IgD-negative memory B cell (primary cell): ENCODE measurements at regions not wholly inside any gene's neighbourhood (a gene's known extent, or its start where the extent isn't known, plus 50 kb on each side); places are given as distances from the start of the nearest gene placed in this dataset.
"Not testable (repeated sequence)": the region's sequence is repeated elsewhere in the genome, so short reads cannot be mapped to it uniquely, and the experiment has no call there.

Source experiments
- H3K27ac Mint-ChIP-seq, 3 donors: one replicate each; pipeline ENCODE4 v1.8.0; 2020 to 2022; ENCODE audit warnings: mild to moderate bottlenecking in 3 of 3, mixed read lengths in 3 of 3, moderate library complexity in 1 of 3
- H3K27me3 Mint-ChIP-seq: one replicate; pipeline ENCODE4 v1.8.0; 2021; ENCODE audit warnings: mixed read lengths
- H3K36me3 Mint-ChIP-seq: one replicate; pipeline ENCODE4 v1.8.0; 2020; ENCODE audit warnings: mild to moderate bottlenecking, mixed read lengths
- H3K4me1 Mint-ChIP-seq, 3 donors: one replicate each; pipeline ENCODE4 v1.8.0; 2020 to 2022; ENCODE audit warnings: mixed read lengths in 3 of 3, mild to moderate bottlenecking in 1 of 3
- H3K4me3 Mint-ChIP-seq, 4 donors: one replicate each; pipeline ENCODE4 v1.8.0; 2020 to 2022; ENCODE audit warnings: mild to moderate bottlenecking in 4 of 4, mixed read lengths in 4 of 4, moderate library complexity in 3 of 4
- H3K9me3 Mint-ChIP-seq, 3 donors: one replicate each; pipeline ENCODE4 v1.8.0; 2020 to 2021; ENCODE audit warnings: mixed read lengths in 3 of 3, mild to moderate bottlenecking in 1 of 3

DNA sequence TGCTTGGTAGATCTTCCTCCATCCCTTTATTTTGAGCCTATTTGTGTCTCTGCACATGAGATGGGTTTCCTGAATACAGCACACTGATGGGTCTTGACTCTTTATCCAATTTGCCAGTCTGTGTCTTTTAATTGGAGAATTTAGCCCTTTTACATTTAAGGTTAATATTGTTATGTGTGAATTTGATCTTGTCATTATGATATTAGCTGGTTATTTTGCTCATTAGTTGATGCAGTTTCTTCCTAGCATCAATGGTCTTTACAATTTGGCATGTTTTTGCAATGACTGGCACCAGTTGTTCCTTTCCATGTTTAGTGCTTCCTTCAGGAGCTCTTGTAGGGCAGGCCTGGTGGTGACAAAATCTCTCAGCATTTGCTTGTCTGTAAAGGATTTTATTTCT is 72.4 kb downstream of the HNRNPD start:
- H3K4me1 Mint-ChIP-seq, H3K27me3 Mint-ChIP-seq, H3K4me3 Mint-ChIP-seq, H3K9me3 Mint-ChIP-seq, H3K27ac Mint-ChIP-seq, H3K36me3 Mint-ChIP-seq: not testable (repeated sequence)

DNA sequence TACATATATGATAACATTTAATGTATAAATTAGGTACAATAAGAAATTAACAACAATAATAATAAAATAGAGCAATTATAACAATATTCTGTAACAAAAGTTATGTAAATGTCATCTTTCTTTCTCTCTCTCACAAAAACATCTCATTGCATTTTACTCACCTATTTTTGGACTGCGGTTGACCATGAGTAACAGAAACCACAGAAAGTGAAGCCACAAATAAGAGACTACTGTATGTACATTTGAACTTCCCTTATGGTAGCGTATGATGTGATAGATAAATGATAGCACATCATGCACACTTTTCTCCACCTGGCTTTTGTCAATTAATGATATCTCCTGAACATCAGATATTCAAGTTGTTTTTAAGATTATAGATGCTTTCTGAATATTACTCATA is 80.5 kb downstream of the HNRNPD start:
- H3K4me3 Mint-ChIP-seq: peak overlapping the region in 3 of 4 donors; percentile 1 to 45 (median 1)
- peaks cover 4% of the 10 kb centered on the region for H3K27me3 Mint-ChIP-seq
- peaks cover 13 to 18% (median 13%) of the 10 kb centered on the region in 3 donors for H3K4me1 Mint-ChIP-seq
- H3K36me3 Mint-ChIP-seq: no peaks in the 10 kb centered on the region
- H3K9me3 Mint-ChIP-seq: peaks cover 0 to 2% (median 0%) of the 10 kb centered on the region in 3 donors
- peak overlapping the region in 1 of 3 donors; percentile 2 for H3K27ac Mint-ChIP-seq

DNA sequence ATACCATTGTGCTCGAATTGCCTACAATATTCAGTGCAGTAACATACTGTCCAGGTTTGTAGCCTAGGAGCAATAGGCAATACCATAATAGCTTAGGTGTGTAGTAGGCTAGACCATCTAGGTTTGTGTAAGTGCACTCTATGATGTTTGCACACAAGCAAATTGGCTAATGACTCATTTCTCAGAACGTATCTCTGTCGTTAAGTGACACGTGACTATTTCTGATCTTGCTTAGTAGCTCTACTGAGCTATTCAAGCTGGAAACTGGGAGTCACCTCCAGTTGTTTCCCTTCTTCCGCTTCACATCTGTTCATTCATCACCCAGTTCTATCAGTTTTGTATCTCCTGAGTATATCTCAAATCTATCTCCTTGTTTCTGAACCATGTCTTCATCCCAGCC is 86.1 kb downstream of the HNRNPD start:
- H3K27ac Mint-ChIP-seq: no peak overlapping the region
- no peaks in the 10 kb centered on the region for H3K9me3 Mint-ChIP-seq
- H3K4me3 Mint-ChIP-seq: no peak overlapping the region
- peaks cover 10 to 20% (median 15%) of the 10 kb centered on the region in 3 donors for H3K4me1 Mint-ChIP-seq
- peaks cover 8% of the 10 kb centered on the region for H3K27me3 Mint-ChIP-seq
- H3K36me3 Mint-ChIP-seq: no peaks in the 10 kb centered on the region

DNA sequence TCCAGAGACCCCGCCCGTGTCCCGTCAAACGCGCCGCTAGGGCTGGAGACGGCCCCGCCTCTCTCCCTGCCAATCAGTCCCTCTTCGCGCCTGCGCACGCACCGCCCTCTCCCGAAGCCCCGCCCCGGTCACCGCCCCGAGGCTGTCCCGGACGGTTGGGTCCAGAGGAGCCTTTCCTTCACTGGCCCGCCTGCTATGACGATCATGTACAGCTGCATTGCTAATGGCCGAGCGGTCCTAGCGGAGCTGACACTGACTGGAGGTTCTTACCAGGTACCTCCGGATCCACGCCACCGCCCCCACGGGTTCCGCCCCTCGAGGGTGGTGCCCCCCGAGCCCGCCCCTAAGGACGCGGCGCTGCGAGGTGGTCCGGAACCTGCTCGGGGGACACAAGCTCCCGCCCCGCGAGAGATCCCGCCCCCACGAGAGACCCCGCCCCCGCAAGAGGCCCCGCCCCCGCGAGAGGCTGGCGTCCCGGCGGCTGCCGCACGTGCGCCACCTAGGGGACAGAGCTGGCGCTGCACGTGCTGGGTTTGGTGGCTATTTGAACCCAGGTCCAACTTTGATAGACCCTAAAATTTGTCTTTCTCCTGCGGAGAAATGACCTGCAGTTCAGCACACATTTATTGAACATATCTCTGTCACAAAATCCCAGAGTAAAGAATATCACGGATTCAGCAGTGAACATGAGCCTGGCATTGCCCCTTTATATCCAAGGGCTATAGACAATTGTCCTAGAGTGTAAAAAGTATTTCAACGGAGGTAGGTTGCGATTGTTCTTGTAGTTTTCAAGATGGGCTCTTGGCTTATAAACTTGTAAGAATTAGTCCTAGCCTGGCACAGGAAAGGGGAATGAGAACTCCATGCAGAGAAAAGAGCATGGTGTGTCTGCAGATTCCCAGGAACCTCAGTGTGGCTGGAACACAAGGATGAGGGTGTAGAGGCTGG is 88.7 kb downstream of the HNRNPD start:
- Mint-ChIP-seq H3K9me3 (no peaks in the 10 kb centered on the region), H3K27me3 (peaks cover 3% of the 10 kb centered on the region), H3K36me3 (no peaks in the 10 kb centered on the region), H3K4me1 (peaks cover 0 to 15% (median 9%) of the 10 kb centered on the region in 3 donors), H3K27ac (peak overlapping the region; percentile 15 to 76 (median 39)), H3K4me3 (peak overlapping the region; percentile 69 to 93 (median 88))

DNA sequence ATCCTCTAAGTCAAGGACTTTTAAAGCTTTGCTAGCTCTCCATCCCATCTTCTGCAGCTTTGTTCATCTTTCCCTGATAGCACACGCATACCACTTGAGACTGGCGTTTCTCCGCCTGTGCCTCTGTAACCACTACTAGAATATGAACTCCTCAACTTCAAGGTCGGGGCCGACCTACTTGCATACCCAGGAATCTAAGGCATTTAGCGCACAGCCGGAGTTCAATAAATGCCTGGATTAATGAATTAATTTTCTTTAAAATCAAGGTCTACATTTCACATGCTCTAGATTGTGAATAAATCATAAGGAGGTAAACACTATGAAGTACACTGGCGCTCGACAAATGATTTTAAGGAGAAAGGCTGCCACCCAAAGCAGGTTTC is 89.3 kb downstream of the HNRNPD start:
- Mint-ChIP-seq H3K4me3 (peak overlapping the region; percentile 69 to 93 (median 88)), H3K27ac (peak overlapping the region in 2 of 3 donors; percentile 15 to 39), H3K9me3 (no peaks in the 10 kb centered on the region), H3K36me3 (no peaks in the 10 kb centered on the region), H3K27me3 (peaks cover 3% of the 10 kb centered on the region), H3K4me1 (peaks cover 0 to 15% (median 9%) of the 10 kb centered on the region in 3 donors)

DNA sequence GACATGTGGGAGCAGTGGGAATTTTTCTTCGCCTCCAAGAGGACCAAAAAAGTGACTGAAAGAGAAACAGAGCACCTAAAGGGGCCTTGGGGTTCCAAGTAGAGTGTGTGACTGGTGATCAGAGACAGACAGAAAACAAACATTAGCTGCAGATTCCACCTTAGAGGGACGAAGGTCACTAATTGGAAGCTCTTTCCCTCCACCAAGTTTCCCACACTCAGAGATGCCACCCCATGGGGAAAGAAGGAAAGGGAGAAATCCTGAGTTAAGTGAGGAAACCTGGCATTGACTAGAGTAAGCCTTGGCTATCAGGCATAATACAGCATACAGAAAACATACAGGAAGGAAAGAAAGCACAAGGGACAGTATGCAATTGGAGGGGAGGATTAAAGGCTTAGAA is 90.9 kb downstream of the HNRNPD start:
- Mint-ChIP-seq H3K36me3 (no peaks in the 10 kb centered on the region), H3K4me3 (peak overlapping the region in 2 of 4 donors; percentile 22 to 33), H3K9me3 (peaks cover 0 to 2% (median 0%) of the 10 kb centered on the region in 3 donors), H3K27ac (peak overlapping the region in 1 of 3 donors; percentile 3), H3K27me3 (peaks cover 3% of the 10 kb centered on the region), H3K4me1 (peaks cover 0 to 15% (median 9%) of the 10 kb centered on the region in 3 donors)

DNA sequence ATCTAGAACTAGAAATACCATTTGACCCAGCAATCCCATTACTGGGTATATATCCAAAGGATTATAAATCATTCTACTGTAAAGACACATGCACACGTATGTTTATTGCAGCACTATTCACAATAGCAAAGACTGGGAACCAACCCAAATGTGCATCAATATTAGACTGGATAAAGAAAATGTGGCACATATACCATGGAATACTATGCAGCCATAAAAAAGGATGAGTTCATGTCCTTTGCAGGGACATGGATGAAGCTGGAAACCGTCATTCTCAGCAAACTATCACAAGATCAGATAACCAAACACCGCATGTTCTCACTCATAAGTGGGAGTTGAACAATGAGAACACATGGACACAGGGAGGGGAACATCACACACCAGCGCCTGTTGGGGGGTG is 94.2 kb downstream of the HNRNPD start:
- H3K36me3 Mint-ChIP-seq, H3K27me3 Mint-ChIP-seq: not testable (repeated sequence)

DNA sequence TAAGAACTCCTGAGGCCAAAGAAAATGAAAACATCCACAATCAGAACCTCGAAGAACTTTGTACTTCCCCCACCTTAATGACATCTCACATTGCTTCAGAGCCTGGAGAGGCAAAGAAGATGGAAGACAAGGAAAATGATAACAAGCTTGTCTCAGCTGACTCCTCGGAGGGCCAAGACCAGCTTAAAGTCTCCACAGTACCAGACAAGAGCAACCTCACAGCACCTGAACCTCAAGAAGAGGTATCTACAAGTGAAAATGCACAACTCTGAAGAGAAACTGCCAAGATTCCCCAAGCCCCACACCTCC is 97.5 kb downstream of the HNRNPD start:
- Mint-ChIP-seq H3K27ac (no peak overlapping the region), H3K27me3 (peaks cover 5% of the 10 kb centered on the region), H3K4me1 (peaks cover 8 to 37% (median 18%) of the 10 kb centered on the region in 3 donors), H3K9me3 (peaks cover 0 to 2% (median 0%) of the 10 kb centered on the region in 3 donors), H3K36me3 (peaks cover 4% of the 10 kb centered on the region), H3K4me3 (no peak overlapping the region)

More for the DNA sequence above, 94.2 kb downstream of the HNRNPD start:
- not testable (repeated sequence) for H3K4me3 Mint-ChIP-seq, H3K27ac Mint-ChIP-seq, H3K9me3 Mint-ChIP-seq
- peaks cover 8 to 17% (median 10%) of the 10 kb centered on the region in 3 donors for H3K4me1 Mint-ChIP-seq

DNA sequence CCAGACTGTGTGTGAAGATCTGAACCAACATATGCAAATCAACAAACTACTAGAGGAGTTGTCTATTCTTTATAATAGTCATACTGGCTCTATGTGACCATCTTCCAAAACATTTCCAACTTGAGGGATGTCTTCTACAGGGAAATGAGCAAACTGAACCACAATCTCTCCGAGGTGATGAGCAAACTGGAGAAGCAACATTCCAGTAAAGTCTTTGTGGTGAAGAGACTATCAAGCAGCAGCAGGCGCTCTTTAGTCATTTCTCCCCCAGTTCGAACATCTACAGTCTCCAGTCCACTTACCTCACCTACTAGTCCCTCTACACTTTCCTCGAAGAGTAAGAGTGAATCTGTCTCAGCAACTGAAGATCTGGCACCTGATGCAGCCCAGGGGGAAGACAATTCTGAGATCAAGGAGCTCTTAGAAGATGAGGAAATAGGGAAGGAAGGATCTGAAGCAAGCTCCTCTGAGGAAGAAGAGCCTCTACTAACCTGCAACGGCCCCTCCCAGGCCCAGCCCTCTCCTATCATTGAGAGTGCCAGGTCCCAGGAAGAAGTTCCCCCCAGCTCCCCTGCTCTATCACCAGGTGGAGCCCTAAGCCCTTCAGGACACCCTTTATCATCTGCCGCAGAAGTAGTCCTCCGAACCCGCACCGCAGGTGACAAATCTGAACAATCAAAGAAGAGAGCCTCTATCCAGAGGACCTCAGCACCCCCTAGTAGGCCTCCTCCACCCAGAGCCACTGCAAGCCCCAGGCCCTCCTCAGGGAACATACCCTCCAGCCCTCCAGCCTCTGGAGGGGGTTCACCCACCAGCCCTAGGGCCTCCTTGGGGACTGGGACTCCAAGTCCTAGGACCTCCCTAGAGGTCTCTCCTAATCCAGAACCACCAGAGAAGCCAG is 98.1 kb downstream of the HNRNPD start:
- H3K9me3 Mint-ChIP-seq: peaks cover 0 to 2% (median 0%) of the 10 kb centered on the region in 3 donors
- H3K27me3 Mint-ChIP-seq: peaks cover 5% of the 10 kb centered on the region
- H3K4me3 Mint-ChIP-seq: peak overlapping the region in 1 of 4 donors; percentile 81
- H3K27ac Mint-ChIP-seq: no peak overlapping the region
- H3K36me3 Mint-ChIP-seq: peaks cover 4% of the 10 kb centered on the region
- H3K4me1 Mint-ChIP-seq: peaks cover 8 to 39% (median 18%) of the 10 kb centered on the region in 3 donors

DNA sequence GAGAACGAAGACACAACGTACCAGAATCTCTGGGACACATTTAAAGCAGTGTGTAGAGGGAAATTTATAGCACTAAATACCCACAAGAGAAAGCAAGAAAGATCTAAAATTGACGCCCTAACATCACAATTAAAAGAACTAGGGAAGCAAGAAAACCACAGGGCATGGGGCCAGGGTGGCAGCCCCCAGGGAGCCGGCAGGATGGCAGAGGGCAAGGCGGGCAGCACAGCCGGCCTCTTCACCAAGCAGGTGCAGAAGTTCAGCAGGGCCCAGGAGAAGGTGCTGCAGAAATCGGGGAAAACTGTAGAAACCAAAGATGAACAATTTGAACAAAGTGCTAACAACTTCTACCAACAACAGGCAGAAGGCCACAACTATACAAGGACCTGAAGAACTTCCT is 99.1 kb downstream of the HNRNPD start:
- H3K36me3 Mint-ChIP-seq, H3K27me3 Mint-ChIP-seq, H3K9me3 Mint-ChIP-seq: not testable (repeated sequence)
- peak overlapping the region in 1 of 3 donors; percentile 21 for H3K27ac Mint-ChIP-seq
- H3K4me3 Mint-ChIP-seq: peak overlapping the region in 2 of 4 donors; percentile 75 to 81
- H3K4me1 Mint-ChIP-seq: peaks cover 8 to 39% (median 18%) of the 10 kb centered on the region in 3 donors

DNA sequence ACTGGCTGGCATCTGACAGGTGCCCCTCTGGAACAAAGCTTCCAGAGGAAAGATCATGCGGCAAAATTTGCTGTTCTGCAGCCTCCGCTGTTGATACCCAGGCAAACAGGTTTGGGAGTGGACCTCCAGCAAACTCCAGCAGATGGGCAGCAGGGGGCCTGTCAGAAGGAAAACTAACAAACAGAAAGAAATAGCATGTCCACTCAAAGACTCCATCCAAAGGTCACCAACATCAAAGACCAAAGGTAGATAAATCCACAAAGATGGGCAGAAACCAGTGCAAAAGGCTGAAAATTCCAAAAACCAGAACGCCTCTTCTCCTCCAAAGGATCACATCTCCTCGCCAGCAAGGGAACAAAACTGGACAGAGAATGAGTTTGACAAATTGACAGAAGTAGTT is 101.3 kb downstream of the HNRNPD start:
- Mint-ChIP-seq H3K4me3 (peak overlapping the region in 2 of 4 donors; percentile 66 to 71), H3K4me1 (peaks cover 8 to 43% (median 24%) of the 10 kb centered on the region in 3 donors)
- not testable (repeated sequence) for H3K9me3 Mint-ChIP-seq, H3K27ac Mint-ChIP-seq, H3K36me3 Mint-ChIP-seq, H3K27me3 Mint-ChIP-seq

DNA sequence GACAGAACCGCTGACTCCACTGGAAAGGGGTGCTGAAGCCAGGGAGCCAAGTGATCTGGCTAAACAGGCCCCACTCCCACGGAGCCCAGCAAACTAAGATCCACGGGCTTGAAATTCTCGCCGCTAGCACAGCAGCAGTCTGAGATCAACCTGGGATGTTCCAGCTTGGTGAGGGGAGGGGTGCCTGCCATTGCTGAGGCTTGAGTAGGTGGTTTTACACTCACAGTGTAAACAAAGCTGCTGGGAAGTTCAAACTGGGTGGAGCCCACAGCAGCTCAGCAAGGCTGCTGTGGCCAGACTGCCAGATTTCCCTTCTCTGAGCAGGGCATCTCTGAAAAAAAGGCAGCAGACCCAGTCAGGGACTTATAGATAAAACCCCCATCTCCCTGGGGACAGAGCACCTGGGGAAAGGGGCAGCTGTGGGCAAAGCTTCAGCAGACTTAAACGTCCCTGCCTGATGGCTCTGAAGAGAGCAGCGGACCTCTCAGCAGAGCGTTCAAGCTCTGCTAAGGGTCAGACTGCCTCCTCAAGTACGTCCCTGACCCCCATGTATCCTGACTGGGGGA is 101.8 kb downstream of the HNRNPD start:
- not testable (repeated sequence) for H3K36me3 Mint-ChIP-seq, H3K9me3 Mint-ChIP-seq, H3K27ac Mint-ChIP-seq, H3K27me3 Mint-ChIP-seq
- Mint-ChIP-seq H3K4me1 (peaks cover 8 to 43% (median 24%) of the 10 kb centered on the region in 3 donors), H3K4me3 (peak overlapping the region in 2 of 4 donors; percentile 54 to 66)

DNA sequence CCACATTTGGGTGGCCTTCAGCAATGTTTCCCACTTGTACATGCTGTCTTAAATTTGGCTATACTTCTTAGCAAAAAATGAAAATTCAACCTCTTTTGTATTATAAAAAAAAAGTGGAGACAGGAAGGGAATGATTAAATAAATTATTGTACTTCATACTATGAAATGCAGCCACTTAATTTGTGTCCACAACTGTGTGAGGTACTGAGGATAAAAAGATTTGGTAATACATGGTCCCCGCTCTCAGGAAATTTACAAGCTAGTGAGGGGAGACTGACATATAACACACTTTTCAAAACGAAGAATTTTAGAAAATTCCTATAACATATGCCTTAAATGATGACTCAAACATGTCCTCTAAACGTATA is 105.0 kb downstream of the HNRNPD start:
- Mint-ChIP-seq H3K9me3 (no peaks in the 10 kb centered on the region), H3K27ac (no peak overlapping the region), H3K27me3 (peaks cover 5% of the 10 kb centered on the region), H3K4me1 (peaks cover 0 to 27% (median 8%) of the 10 kb centered on the region in 3 donors), H3K4me3 (no peak overlapping the region), H3K36me3 (peaks cover 4% of the 10 kb centered on the region)

DNA sequence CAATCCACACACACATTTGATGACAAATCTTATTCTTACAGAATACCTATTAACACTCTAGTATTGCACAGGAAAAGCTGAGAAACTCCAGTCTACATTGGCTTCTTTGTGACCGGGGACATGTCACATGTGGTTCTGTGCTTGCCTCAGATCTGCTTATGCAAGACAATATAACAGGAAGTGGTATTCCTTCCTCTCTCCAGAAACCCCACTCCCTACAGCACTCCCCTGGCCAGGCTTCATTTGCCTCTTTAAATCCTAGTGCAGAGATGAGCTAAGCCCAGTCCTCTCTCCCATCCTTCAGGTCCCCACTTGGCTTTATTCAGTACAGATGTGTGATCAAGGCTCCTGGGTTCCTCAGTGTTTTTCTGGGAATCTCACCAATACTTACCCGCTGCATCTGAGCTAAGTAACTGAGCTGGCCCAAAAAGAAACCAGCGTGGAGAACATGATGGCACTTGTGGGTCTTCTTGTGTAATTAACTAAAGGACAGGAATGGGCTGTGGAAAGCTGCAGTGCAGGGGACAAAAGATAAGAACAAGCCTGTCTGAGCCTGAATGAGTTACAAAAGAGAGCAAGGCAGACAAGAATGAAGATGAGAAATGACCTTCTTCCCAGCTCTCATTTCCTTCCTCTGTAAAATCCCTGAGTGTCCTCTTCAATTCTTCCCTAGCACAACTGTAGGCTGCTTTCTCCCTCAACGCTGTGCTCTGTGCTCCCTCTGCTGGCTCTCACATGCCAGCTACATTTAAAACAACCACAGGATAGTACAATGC is 105.6 kb downstream of the HNRNPD start:
- Mint-ChIP-seq H3K4me1 (peaks cover 0 to 24% (median 6%) of the 10 kb centered on the region in 3 donors), H3K27me3 (peaks cover 5% of the 10 kb centered on the region), H3K27ac (no peak overlapping the region), H3K4me3 (no peak overlapping the region), H3K9me3 (no peaks in the 10 kb centered on the region), H3K36me3 (peaks cover 4% of the 10 kb centered on the region)
